ENCODE measurements at regions not wholly inside any gene's neighbourhood (a gene's known extent, or its start where the extent isn't known, plus 50 kb on each side); places are given as distances from the start of the nearest gene placed in this dataset.

- Histone ChIP-seq H3K4me1 (ENCODE audit: control insufficient read depth in 5 of 5, insufficient read depth in 5 of 5, low read length in 5 of 5) (no peaks in the 10 kb centered on the region), H3K9me3 (ENCODE audit: control insufficient read depth in 4 of 4, insufficient read depth in 3 of 4, low read length in 3 of 4) (no peaks in the 10 kb centered on the region), H3K9ac (ENCODE audit: insufficient read depth in 1 of 2, low read length in 2 of 2) (no peak overlapping the region), H3K27ac (ENCODE audit: low read depth in 1 of 2, low read length in 1 of 2) (no peak overlapping the region), H3K4me3 (no peak overlapping the region), H3K27me3 (ENCODE audit: control insufficient read depth in 3 of 3, insufficient read depth in 3 of 3, low read length in 2 of 3) (no peaks in the 10 kb centered on the region), H3K36me3 (ENCODE audit: control insufficient read depth in 4 of 4, insufficient read depth in 4 of 4, low read length in 4 of 4) (no peaks in the 10 kb centered on the region)
- DNase-seq (no peak), ATAC-seq (ENCODE audit: insufficient read depth, low FRiP score) (no peak)
- TF ChIP-seq, protein P1, sequence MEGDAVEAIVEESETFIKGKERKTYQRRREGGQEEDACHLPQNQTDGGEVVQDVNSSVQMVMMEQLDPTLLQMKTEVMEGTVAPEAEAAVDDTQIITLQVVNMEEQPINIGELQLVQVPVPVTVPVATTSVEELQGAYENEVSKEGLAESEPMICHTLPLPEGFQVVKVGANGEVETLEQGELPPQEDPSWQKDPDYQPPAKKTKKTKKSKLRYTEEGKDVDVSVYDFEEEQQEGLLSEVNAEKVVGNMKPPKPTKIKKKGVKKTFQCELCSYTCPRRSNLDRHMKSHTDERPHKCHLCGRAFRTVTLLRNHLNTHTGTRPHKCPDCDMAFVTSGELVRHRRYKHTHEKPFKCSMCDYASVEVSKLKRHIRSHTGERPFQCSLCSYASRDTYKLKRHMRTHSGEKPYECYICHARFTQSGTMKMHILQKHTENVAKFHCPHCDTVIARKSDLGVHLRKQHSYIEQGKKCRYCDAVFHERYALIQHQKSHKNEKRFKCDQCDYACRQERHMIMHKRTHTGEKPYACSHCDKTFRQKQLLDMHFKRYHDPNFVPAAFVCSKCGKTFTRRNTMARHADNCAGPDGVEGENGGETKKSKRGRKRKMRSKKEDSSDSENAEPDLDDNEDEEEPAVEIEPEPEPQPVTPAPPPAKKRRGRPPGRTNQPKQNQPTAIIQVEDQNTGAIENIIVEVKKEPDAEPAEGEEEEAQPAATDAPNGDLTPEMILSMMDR (IDR thresholded peaks at IDR 0.05; ENCODE audit: control extremely low read depth, extremely low read depth), result no peak
- 97% methylated on average over 1 of the region's 1 CpG for WGBS, 2 donors
Measured at GRCh38 chr5:125220284-125220683, 473.8 kb upstream of the ZNF608 start.

- H3K36me3 ChIP-seq (ENCODE audit: control insufficient read depth in 4 of 4, insufficient read depth in 4 of 4, low read length in 4 of 4), result no peaks in the 10 kb centered on the region
- WGBS, 2 donors, result 85 to 90% methylated on average over 7 of the region's 7 CpGs
Measured at GRCh38 chr5:125222597-125223240, 476.3 kb upstream of the ZNF608 start.

DNA sequence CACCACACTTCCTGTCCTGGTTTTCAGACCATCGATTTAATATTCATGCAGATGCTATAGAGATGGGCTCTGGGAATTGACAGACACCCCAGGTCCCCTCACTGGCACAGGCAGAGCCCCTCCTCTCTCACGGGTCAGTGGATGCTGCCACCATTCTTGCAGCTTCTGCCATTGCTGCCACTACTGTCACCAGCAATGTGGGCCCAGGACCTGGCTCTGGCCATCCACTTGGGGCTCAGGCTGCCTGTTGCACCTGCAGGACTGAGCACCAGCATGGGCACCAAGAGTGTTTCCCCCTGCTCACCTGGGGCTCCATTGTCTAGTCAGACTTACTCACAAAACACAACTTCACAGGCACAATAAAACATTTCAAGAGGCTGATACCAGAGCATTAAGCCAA is 479.0 kb upstream of the ZNF608 start:
- no peak for DNase-seq
- Histone ChIP-seq H3K9ac (ENCODE audit: insufficient read depth in 1 of 2, low read length in 2 of 2) (no peak overlapping the region), H3K4me1 (ENCODE audit: control insufficient read depth in 5 of 5, insufficient read depth in 5 of 5, low read length in 5 of 5) (peaks cover 0 to 3% (median 0%) of the 10 kb centered on the region in 5 donors), H3K9me3 (ENCODE audit: control insufficient read depth in 4 of 4, insufficient read depth in 3 of 4, low read length in 3 of 4) (no peaks in the 10 kb centered on the region), H3K27ac (ENCODE audit: low read depth in 1 of 2, low read length in 1 of 2) (no peak overlapping the region), H3K36me3 (ENCODE audit: control insufficient read depth in 4 of 4, insufficient read depth in 4 of 4, low read length in 4 of 4) (no peaks in the 10 kb centered on the region), H3K4me3 (no peak overlapping the region), H3K27me3 (ENCODE audit: control insufficient read depth in 3 of 3, insufficient read depth in 3 of 3, low read length in 2 of 3) (no peaks in the 10 kb centered on the region)
- TF ChIP-seq, protein P1 (IDR thresholded peaks at IDR 0.05; ENCODE audit: control extremely low read depth, extremely low read depth), result no peak
- WGBS, 2 donors, result 45 to 61% methylated on average over 2 of the region's 2 CpGs
- no peak for ATAC-seq (ENCODE audit: insufficient read depth, low FRiP score)

More at GRCh38 chr5:125222597-125223240, 476.3 kb upstream of the ZNF608 start:
- Histone ChIP-seq H3K27ac (ENCODE audit: low read depth in 1 of 2, low read length in 1 of 2) (no peak overlapping the region), H3K4me1 (ENCODE audit: control insufficient read depth in 5 of 5, insufficient read depth in 5 of 5, low read length in 5 of 5) (no peaks in the 10 kb centered on the region), H3K27me3 (ENCODE audit: control insufficient read depth in 3 of 3, insufficient read depth in 3 of 3, low read length in 2 of 3) (no peaks in the 10 kb centered on the region), H3K4me3 (no peak overlapping the region), H3K9ac (ENCODE audit: insufficient read depth in 1 of 2, low read length in 2 of 2) (no peak overlapping the region), H3K9me3 (ENCODE audit: control insufficient read depth in 4 of 4, insufficient read depth in 3 of 4, low read length in 3 of 4) (no peaks in the 10 kb centered on the region)
- ATAC-seq (ENCODE audit: insufficient read depth, low FRiP score), result no peak
- no peak for DNase-seq
- TF ChIP-seq, protein P1 (IDR thresholded peaks at IDR 0.05; ENCODE audit: control extremely low read depth, extremely low read depth), result no peak

DNA sequence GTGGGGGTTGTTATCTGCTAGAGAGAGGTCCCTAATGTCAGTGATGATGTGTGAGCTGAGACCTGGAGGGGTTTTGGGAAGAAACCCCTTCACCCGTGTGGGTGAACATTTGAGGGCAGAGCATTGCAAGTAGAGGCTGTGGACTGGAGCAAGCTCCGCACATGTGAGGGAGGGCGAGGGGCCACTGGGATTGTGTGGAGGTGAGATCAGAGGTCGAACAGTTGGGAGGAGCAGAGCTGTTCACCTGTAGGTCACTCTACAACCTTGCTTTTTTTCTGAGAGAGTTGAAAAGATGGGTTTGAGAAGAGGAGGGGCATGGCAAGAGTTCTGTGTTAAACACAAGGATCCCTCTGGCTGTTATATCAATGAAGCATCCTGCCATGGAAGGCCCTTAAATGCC is 480.4 kb upstream of the ZNF608 start:
- no peak for ATAC-seq (ENCODE audit: insufficient read depth, low FRiP score)
- Histone ChIP-seq H3K4me1 (ENCODE audit: control insufficient read depth in 5 of 5, insufficient read depth in 5 of 5, low read length in 5 of 5) (peaks cover 0 to 3% (median 0%) of the 10 kb centered on the region in 5 donors), H3K27me3 (ENCODE audit: control insufficient read depth in 3 of 3, insufficient read depth in 3 of 3, low read length in 2 of 3) (no peaks in the 10 kb centered on the region), H3K9me3 (ENCODE audit: control insufficient read depth in 4 of 4, insufficient read depth in 3 of 4, low read length in 3 of 4) (no peaks in the 10 kb centered on the region), H3K4me3 (no peak overlapping the region), H3K36me3 (ENCODE audit: control insufficient read depth in 4 of 4, insufficient read depth in 4 of 4, low read length in 4 of 4) (no peaks in the 10 kb centered on the region), H3K9ac (ENCODE audit: insufficient read depth in 1 of 2, low read length in 2 of 2) (no peak overlapping the region), H3K27ac (ENCODE audit: low read depth in 1 of 2, low read length in 1 of 2) (no peak overlapping the region)
- TF ChIP-seq, protein P1 (IDR thresholded peaks at IDR 0.05; ENCODE audit: control extremely low read depth, extremely low read depth), result no peak
- no peak for DNase-seq
- WGBS, 2 donors, result 94 to 99% methylated on average over 4 of the region's 4 CpGs

All from lung (tissue), 11 donors.